GF-D8 (cell line): ENCODE measurements at regions not wholly inside any gene's neighbourhood (a gene's known extent, or its start where the extent isn't known, plus 50 kb on each side); places are given as distances from the start of the nearest gene placed in this dataset.

Source experiments
- DNase-seq: peaks from one replicate; lab custom pipeline; 2025; lab: John Stamatoyannopoulos, UW

GRCh38 chr10:129233351-129234148 lies 233.5 kb upstream of the MGMT start:
- DNase-seq: no peak

DNA sequence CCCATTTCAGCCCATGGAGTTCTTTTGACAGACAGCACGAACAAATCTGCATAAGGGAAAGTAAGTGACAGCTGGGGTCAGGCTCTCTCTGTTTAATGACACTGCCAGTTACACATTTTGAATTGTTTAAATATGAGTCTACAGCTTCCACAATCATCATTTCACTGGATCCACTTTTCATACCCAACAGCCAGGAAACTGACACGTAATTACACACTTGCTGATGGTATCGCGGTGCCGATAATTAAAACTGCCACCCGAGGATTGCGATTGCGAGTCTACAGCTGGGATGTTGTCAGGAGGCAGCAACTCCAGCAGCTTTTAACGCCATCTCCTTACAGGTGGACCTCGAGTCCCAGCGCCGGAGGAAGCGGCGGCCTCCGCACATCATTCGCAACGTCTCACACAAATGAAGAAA lies 230.8 kb upstream of the MGMT start:
- DNase-seq: no peak

GRCh38 chr10:129241461-129241860 lies 225.6 kb upstream of the MGMT start:
- no peak for DNase-seq

DNA sequence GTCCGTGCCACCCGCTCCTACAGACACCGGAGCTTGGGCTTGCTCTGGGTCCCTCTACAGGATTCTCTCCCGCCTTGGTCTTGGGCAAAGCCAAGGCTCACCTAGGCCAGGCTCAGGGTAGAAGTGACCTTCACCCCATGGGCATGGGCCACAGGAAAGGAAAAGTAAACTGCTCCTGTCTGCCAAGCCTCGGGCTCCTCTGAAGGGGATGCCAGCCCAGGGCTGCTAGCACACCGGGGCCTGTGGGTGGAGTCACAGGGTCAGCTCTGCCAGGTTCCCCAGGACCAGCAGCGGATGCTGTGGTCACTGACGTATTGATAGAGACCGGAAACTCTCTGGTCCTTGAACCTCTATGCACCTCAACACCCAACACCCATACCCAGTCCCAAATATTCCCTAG lies 222.7 kb upstream of the MGMT start:
- no peak for DNase-seq

GRCh38 chr10:129244757-129245156 lies 222.3 kb upstream of the MGMT start:
- no peak for DNase-seq

- no peak for DNase-seq
These were observed 213.7 kb upstream of the MGMT start for GRCh38 chr10:129253161-129253864.

GRCh38 chr10:129253865-129254179 lies 213.2 kb upstream of the MGMT start:
- no peak for DNase-seq

DNA sequence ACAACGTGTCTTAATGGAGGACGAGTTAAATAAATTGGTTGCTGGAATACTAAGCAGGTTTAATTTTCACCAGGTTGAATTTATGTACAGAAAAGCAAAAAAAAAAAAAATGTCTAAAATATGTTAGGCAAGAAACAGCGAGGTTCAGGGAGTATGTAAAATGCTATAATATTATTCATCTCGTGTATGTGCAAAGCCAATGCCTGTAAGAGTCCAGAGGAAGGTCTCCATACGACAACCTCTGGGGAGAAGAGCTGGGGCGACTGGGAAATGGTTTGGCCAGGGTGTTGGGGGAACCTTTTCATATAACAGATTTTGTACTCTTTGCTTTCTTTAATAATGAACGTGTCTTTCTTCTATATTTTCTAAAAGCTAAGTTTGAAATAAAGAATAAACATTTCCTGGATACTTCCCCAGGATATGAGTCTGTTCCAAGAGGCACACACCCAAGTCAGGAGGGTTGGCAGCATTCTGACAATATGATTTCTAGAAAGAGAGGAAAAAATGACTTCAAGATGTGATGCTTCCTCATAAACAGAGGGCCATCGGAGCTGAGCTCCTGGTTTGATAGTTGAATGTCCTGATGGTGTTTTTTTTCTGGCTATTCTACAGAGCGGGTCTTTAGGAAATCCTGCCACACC lies 208.6 kb upstream of the MGMT start:
- no peak for DNase-seq

GRCh38 chr10:129259128-129259815 lies 207.8 kb upstream of the MGMT start:
- DNase-seq: no peak

- DNase-seq: no peak
These were observed 194.9 kb upstream of the MGMT start for GRCh38 chr10:129272176-129272575.

DNA sequence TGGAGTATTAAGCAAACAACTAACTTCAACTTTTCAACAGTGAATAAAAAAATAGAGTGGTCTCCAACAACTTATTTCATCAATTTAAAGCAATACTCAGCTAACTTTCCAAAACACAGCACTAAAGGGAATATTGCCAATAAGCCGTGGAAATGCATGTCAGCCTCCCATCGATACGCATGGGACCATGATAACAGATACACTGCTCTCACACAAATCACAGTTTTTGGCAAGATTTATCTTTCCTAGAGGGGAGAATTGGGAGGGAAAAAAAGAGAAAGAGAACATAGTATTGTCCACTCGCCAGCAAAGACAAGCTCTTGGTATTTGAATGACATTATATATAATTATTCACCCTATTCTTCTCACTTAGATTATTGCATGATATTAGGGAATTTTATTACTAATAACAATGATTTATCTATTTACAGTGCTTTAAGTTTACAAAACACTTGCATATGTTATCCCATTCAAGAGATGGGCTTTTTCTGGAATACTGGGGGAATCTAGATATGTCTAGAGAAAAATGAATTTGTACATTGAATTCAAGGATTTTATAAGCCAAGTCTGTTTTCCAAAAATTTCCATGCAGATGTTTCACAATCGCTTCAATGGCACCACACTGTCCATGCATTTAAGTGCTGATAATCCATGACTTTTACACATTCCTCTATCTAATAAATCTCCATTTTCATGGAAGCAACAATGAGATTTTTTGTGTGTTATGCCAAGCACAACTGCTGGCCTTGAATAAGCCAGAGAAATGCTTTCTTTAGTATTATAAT lies 194.0 kb upstream of the MGMT start:
- DNase-seq: no peak

- no peak for DNase-seq
These were observed 193.2 kb upstream of the MGMT start for GRCh38 chr10:129273860-129274259.

- no peak for DNase-seq
These were observed 192.1 kb upstream of the MGMT start for GRCh38 chr10:129274748-129275474.

GRCh38 chr10:129275886-129276285 lies 191.2 kb upstream of the MGMT start:
- DNase-seq: no peak

- DNase-seq: no peak
These were observed 190.0 kb upstream of the MGMT start for GRCh38 chr10:129277084-129277483.

DNA sequence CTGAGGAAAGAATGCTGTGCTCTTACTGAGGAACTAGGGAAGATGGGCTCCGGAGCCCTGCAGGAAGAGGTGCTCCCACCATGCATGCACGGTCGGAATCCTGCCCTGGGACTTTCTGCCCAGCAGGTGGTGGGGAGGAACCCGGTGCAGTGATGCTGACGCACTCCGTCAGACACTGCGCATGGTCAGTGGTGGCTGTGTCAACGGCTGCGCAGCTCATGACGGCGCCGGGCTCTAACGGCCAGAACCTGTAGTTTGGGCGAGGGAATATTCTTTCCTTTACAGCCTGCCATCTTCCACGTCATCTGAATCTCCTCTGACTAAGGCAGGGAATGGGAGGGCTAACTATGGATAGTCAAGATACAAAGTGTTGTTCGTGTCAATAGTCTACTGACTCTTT lies 189.2 kb upstream of the MGMT start:
- DNase-seq: no peak

GRCh38 chr10:129278686-129279085 lies 188.4 kb upstream of the MGMT start:
- no peak for DNase-seq

GRCh38 chr10:129279446-129280154 lies 187.4 kb upstream of the MGMT start:
- DNase-seq: no peak

- no peak for DNase-seq
These were observed 186.9 kb upstream of the MGMT start for GRCh38 chr10:129280155-129280502.

GRCh38 chr10:129280908-129281586 lies 186.0 kb upstream of the MGMT start:
- no peak for DNase-seq
